NCI-H187 treated with DMSO at 0.1 percent for 48 hours (cell line): ENCODE measurements at regions not wholly inside any gene's neighbourhood (a gene's known extent, or its start where the extent isn't known, plus 50 kb on each side); places are given as distances from the start of the nearest gene placed in this dataset.
"Not testable (repeated sequence)": the region's sequence is repeated elsewhere in the genome, so short reads cannot be mapped to it uniquely, and the experiment has no call there.

ENCODE experiments used
- DNase-seq: peaks from one replicate; lab custom pipeline; 2025; lab: John Stamatoyannopoulos, UW

- DNase-seq, result no peak
These were observed 1472.6 kb downstream of the UQCRFS1 start for GRCh38 chr19:27740396-27740795.

GRCh38 chr19:27738569-27739193, 1474.3 kb downstream of the UQCRFS1 start:
- DNase-seq, result no peak

DNA sequence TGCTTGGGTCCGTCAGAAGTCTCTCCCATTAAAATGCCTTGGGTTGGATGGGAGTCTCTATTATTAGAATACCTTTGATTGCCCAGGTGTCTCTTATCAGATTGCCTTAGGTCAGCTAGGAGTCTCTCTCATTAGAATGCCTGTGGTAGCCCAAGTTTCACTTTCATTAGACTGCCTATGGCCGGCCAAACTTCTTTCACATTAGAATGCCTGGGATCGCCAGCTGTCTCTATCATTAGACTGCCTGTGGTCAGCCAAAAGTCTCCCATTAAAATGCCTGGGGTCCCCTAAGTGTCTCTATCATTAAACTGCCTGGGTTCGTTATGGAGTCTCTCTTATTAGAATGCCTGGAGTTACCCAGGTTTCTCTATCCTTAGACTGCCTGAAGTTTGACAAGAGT, 1476.7 kb downstream of the UQCRFS1 start:
- no peak for DNase-seq

GRCh38 chr19:27735314-27735713, 1477.6 kb downstream of the UQCRFS1 start:
- DNase-seq, result no peak

GRCh38 chr19:27734496-27735220, 1478.3 kb downstream of the UQCRFS1 start:
- no peak for DNase-seq

DNA sequence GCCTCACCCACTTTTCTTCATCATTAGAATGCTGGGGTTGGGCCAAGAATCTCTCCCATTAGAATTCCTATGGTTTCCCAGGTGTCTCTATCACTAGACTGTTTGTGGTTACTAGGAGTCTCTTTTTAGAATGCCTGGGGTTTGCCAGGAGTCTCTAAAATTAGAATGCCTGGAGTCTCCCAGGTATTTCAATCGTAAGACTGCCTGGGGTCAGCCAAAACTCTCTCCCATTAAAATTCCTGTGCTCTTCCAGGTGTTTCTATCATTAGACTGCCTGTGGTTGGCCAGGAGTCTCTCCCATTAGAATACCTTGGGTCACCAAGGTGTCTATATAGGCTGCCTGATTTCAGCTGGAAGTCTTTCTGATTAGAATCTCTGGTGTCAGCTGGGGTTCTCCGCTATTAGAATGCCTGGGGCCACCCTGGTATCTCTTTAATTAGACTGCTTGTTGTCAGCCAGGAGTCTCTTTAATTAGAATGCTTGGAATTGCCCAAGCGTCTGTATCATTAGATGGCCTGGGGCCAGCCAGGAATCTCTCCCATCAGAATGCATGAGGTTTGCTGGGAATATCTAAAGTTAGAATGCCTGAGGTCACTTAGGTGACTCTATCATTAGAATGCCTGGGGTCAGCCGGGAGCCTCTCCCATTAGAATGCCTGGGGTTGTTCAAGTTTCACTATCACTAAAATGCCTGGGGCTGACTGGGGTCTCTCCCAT, 1479.2 kb downstream of the UQCRFS1 start:
- DNase-seq, result no peak

- no peak for DNase-seq
These were observed 1483.6 kb downstream of the UQCRFS1 start for GRCh38 chr19:27729332-27729731.

- no peak for DNase-seq
These were observed 1490.3 kb downstream of the UQCRFS1 start for GRCh38 chr19:27722625-27723024.

DNA sequence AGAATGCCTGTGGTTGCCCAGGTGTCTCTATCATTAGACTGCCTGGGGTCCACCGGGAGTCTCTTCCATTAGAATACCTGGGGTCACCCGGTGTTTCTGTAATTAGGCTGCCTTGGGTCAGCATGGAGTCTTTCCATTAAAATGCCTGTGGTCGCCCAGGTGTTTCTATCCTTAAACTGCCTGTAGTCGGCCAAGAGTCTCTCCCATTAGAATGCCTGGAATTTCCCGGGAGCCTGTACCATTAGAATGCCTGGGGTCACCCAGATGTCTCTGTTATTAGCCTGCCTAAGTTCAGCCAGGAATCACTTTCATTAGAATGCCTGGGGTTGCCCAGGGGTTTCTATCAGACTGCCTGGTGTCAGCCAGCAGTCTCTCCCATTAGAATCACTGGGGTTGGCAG, 1492.8 kb downstream of the UQCRFS1 start:
- no peak for DNase-seq

DNA sequence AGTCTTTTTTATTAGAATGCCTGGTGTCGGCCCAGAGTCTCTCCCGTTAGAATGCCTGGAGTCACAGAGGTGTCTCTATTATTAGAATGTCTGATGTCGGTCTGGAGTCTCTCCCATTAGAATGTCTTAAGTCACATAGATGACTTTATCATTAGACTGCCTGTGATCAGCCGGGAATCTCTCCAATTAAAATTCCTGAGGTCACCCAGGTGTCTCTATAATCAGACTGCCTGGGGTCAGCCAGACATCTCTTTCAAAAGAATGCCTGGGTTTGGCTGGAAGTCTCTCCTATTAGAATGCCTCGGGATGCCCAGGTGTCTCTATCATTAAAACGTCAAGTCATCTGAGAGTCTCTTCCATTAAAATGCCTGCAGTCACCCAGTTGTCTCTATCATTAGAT, 1493.9 kb downstream of the UQCRFS1 start:
- no peak for DNase-seq

DNA sequence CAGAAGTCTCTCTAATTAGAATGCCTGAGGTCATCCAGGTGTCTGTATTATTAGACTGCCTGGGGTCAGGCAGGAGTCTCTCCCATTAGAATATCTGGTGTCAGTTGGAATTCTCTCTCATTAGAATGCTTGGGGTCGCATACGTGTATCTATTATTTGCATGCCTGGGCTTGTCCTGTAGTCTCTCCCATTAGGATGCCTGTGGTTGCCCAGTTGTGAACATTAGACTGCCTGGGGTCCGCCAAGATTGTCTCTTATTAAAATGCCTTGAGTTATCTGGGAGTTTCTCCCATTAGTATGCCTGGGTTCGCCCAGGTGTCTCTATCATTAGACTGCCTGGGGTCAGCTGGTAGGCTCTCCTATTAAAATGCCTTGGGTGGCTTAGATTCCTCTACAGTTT, 1494.7 kb downstream of the UQCRFS1 start:
- no peak for DNase-seq

DNA sequence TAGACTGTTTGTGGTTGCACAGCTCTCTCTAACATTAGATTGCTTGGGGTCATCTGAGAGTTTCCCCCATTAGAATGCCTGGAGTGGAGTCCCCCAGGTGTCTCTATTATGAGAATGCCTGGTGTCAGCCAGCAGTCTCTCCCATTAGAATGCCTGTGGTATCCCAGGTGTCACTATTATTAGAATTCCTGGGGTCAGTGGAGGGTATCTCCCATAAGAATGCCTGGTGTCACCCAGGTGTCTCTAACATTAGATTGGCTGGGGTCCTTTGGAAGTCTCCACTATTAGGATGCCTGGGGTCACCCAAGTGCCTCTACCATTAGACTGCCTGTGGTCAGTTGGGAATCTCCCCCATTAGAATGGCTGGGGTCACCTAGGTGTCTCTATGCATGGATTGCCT, 1495.1 kb downstream of the UQCRFS1 start:
- no peak for DNase-seq

DNA sequence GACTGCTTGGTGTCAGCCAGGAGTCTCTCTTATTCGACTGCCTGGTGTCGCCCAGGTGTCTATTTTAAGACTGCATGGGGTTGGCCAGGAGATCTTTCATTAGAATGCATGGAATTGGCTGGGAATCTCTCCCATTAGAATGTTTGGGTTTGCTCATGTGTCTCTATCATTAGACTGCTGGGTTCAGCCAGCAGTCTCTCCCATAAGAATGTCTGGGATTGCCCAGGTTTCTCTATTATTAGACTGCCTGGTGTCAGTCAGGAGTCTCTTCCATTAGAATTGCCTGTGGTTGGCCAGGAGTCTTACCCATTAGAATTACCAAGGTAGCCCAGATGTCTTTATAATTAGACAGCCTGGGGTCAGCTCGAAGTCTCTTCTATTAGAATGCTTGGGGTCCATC, 1496.0 kb downstream of the UQCRFS1 start:
- DNase-seq, result no peak

DNA sequence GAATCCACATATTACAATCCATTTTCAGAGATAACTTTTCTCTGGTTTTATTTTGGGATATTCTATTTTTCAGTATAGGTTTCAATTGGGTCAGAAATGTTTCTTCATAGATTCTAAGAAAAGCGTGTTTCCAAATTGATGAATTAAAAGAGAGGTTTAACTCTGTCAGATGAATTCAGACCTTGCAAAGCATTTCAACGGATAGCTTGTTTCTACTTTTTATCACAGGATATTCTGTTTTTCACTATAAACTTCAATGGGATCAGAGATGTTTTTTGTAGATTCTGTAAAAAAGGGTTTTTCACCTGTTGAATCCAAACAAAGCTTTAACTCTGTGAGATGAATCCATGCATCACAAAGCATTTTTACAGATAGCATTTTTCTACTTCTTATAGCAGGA, 1498.1 kb downstream of the UQCRFS1 start:
- DNase-seq, result no peak

DNA sequence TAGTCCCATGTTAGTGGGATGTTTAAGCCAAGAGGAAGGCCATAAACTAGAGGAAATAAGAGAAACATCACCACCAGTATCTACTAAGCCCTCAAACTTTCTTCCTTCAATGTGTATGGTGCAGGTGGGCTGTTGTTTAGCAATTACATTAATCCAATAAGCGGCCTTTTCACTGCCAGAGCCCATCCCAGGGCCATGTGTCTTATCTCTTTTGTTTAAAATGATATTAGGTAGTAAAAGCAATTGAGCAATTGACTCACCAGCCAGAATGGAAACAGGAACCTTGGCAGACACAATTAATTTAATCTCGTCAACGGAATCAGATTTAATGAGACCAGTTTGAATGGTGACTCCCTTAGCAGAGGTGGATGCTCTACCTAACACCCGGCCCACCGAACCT, 1503.5 kb downstream of the UQCRFS1 start:
- no peak for DNase-seq

- not testable (repeated sequence) for DNase-seq
These were observed 1504.0 kb downstream of the UQCRFS1 start for GRCh38 chr19:27708986-27709385.

GRCh38 chr19:27707026-27707425, 1505.9 kb downstream of the UQCRFS1 start:
- DNase-seq, result not testable (repeated sequence)

GRCh38 chr19:27705896-27706295, 1507.1 kb downstream of the UQCRFS1 start:
- DNase-seq, result no peak

DNA sequence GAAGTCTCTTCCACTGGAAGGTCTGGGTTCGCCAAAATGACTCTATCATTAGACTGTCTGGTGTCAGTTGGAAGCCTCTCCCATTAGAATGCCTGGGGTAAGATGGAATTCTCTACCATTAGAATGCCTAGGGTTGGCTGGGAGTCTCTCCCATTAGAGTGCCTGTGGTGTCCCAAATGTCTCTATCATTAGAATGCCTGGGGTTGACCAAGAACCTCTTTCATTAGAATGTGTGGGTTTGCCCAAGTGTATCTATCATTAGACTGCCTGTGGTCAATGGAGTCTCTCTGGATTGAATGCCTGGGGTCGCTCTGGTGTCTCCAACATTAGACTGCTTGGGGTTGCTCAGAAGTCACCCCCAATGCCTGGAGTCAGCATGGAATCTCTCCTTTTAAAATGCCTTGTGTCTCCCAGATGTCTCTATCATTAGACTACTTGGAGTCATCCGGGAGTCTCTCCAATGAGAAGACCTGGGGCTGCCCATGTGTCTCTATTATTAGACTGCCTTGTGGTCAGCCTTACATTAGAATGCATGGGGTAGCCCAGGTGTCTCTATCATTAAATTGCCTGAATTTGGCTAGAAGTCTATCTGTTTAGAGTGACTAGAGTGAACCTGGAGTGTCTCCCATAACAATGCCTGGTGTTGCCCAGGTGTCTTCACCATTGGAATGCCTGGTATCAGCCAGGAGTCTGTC, 1518.4 kb downstream of the UQCRFS1 start:
- no peak for DNase-seq

DNA sequence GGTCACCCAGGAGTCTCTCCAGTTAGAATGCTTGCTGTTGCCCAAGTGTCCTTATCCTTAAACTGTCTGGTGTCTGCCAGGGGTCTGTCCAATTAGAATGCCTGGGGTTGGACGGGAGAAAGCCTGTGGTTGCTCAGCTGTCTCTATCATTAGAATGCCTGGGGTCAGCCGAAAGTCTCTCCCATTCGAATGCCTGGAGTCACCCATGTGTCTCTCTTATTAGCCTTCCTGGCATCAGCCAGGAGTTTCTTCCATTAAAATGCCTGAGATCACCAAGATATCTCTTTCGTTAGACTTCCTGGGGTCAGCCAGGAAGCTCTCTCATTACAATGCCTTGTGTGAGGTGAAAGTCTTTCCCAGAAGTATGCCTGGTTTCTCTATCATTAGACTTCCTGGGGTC, 1521.0 kb downstream of the UQCRFS1 start:
- no peak for DNase-seq

DNA sequence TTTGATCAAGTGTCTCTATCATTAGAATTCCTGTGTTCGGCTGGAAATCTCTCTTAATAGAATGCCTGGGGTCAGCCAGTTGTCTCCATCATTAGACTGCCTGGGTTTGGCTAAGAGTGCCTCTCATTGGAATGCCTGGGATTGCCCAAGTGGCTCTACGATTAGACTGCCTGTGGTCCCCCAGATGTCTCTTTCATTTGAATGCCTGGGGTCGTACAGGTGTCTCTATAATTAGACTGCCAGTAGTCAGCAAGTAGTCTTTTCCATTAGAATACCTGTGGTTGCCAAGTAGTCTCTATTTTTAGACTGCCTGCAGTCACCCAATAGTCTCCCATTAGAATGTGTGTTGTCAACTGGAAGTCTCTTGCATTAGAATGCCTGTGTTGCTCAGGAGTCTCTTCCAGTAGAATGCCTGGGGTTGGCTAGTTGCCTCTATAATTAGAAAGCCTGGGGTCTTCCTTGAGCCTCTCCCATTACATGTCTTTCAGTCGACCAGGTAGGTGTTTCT, 1523.2 kb downstream of the UQCRFS1 start:
- no peak for DNase-seq

DNA sequence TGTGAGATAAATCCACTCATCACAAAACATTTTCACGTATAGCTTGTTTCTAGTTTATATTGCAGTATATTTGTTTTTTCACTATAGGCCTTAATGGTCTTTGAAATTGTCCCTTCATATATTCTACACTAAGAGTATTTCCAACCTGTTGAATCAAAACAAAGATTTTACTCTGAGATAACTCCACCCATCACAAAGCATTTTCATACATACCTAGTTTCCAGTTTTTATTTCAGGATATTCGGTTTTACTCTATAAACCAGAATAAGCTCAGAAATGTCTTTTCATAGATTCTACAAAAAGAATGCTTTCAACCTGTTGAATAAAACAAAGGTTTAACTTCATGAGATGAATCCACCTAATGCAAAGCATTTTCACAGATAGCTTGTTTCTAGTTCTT, 1528.7 kb downstream of the UQCRFS1 start:
- DNase-seq, result no peak
